ENCODE measurements at regions not wholly inside any gene's neighbourhood (a gene's known extent, or its start where the extent isn't known, plus 50 kb on each side); places are given as distances from the start of the nearest gene placed in this dataset.

GRCh38 chr12:125395583-125396215, 330.5 kb downstream of the AACS start:
- no peak for TF ChIP-seq CTCF (conservative IDR thresholded peaks at IDR 0.05; ENCODE audit: low read depth in 2 of 2)
- TF ChIP-seq EZH2phosphoT487 (IDR thresholded peaks at IDR 0.05; ENCODE audit: unreplicated experiment) = no peak
- no peak for TF ChIP-seq JUNB (IDR thresholded peaks at IDR 0.05; ENCODE audit: unreplicated experiment)
- TF ChIP-seq EZH2 (IDR thresholded peaks at IDR 0.05; ENCODE audit: low read depth, unreplicated experiment) = no peak
- no peak for TF ChIP-seq CREB1 (CRISPR knock-in tag; IDR thresholded peaks at IDR 0.05; ENCODE audit: low read depth)
